D721Med (cell line): ENCODE measurements at regions not wholly inside any gene's neighbourhood (a gene's known extent, or its start where the extent isn't known, plus 50 kb on each side); places are given as distances from the start of the nearest gene placed in this dataset.

Experiments
- DNase-seq: peaks from one replicate; pipeline ENCODE4 v3.0.0; 2011; ENCODE audit warnings: low spot score; ENCODE audit not compliant: insufficient read length
- FAIRE-seq: peaks from 2 replicates; lab custom pipeline; 2011; peaks lifted over from hg19 to GRCh38; lab: Jason Lieb, UNC
- CTCF ChIP-seq: IDR thresholded peaks from 2 replicates; pipeline ENCODE4 v1.5.1; 2012; ENCODE audit warnings: mild to moderate bottlenecking, control low read depth; ENCODE audit not compliant: insufficient read depth; ENCODE audit errors: missing control alignments

GRCh38 chr20:52800734-52801627, 171.2 kb upstream of the TSHZ2 start:
- TF ChIP-seq CTCF = no peak
- FAIRE-seq (no peak), DNase-seq (no peak)

DNA sequence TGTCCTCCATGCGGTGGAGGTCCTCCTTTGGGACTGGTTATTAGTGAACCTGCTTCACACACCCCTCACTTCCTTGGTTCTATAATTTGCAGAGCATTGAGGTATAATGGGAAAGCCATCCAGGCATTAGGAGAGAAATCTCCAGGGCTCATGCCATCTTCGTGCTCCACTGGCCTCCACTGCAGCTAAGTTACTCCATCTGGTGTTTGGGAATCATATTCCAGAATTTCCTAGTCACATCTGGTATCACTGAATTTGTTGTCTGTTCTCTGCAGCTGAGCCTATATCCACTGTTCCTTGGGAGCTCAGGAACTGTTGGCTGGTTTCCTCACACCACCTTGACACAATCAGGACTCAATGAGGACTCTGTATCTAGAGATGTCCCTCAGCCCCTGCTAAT, 173.0 kb upstream of the TSHZ2 start:
- no peak for FAIRE-seq
- no peak for TF ChIP-seq CTCF
- DNase-seq = no peak

- TF ChIP-seq CTCF = no peak
- DNase-seq (no peak), FAIRE-seq (no peak)
Observed at GRCh38 chr20:52798124-52798523, 174.0 kb upstream of the TSHZ2 start.

GRCh38 chr20:52794853-52795252, 177.3 kb upstream of the TSHZ2 start:
- TF ChIP-seq CTCF = no peak
- DNase-seq (no peak), FAIRE-seq (no peak)

DNA sequence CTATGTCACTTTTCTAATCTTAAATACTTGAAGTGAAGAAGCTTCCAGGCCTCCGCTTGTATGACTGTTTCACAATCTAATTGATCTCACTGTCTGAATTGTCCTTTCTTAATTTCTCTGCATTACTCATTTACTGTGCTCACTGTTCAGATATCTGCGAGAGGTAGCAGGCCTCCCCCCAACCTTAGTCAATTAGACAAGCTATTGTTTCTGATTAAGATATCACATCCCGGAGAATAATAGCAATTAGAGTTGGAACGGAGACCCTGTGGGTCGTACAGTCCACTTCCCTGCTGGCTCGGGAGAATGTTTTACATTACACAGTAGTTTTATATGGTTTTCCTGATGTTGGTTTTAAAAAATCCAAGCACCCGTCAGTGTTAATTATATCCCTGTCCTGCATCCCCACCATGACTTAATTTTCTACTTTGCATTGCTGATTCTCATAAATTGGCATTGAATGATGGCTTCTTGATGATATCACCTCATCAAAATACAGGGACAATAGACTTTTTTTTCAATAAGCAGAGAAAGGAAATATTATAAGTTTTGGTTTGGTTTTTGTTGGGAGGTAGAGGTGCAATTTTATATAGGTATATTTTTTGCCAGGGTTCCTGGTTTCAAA, 178.7 kb upstream of the TSHZ2 start:
- no peak for DNase-seq

GRCh38 chr20:52791091-52791490, 181.1 kb upstream of the TSHZ2 start:
- FAIRE-seq = no peak
- TF ChIP-seq CTCF = no peak
- no peak for DNase-seq

More for the DNA sequence above, 178.7 kb upstream of the TSHZ2 start:
- FAIRE-seq = no peak
- no peak for TF ChIP-seq CTCF

DNA sequence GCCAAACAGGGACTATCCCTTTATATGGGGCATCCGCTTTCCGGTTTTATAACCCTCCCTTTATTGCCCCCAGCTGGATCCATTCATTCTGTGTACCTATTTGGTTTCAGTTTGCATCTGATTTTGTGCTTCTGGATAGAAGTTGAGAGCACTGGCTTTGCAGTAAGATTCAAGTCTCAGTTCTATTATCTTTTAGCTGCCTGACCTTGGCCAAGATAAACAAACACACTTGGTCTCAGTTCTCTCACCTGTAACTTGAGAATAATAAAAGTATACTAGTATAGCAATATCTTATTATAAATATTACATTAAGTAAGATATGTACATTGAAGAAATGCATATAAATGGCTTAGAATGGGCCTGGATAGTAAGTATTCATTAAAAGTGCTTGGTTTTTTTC, 182.4 kb upstream of the TSHZ2 start:
- TF ChIP-seq CTCF = no peak
- DNase-seq = no peak
- no peak for FAIRE-seq
